ENCODE measurements at regions not wholly inside any gene's neighbourhood (a gene's known extent, or its start where the extent isn't known, plus 50 kb on each side); places are given as distances from the start of the nearest gene placed in this dataset.

- Histone ChIP-seq H3K36me3 (ENCODE audit: control insufficient read depth in 2 of 4, insufficient read depth in 4 of 4, low read length in 3 of 4) (no peaks in the 10 kb centered on the region; a peak in 1 of 8 replicates), H3K9ac (replicated peaks in 1 of 4; ENCODE audit: extremely low read depth in 1 of 4, low read depth in 3 of 4, low read length in 3 of 4) (no peak overlapping the region), H2AK5ac (ENCODE audit: low read depth, low read length) (no peak overlapping the region), H3K18ac (ENCODE audit: extremely low read depth, low read length) (no peak overlapping the region), H4K91ac (replicated peaks; ENCODE audit: insufficient read length, low read length) (no peak overlapping the region), H3K23ac (ENCODE audit: insufficient read length) (no peak overlapping the region), H3K4me1 (replicated peaks in 1 of 4; ENCODE audit: control insufficient read depth in 3 of 4, insufficient read depth in 4 of 4, low read length in 3 of 4) (no peaks in the 10 kb centered on the region), H2BK12ac (ENCODE audit: low read depth, low read length) (no peak overlapping the region), H3K4me2 (ENCODE audit: insufficient read depth in 1 of 2, low read depth in 2 of 2, low read length in 2 of 2) (no peak overlapping the region), H3K56ac (replicated peaks; ENCODE audit: insufficient read length, low read depth, low read length) (no peak overlapping the region), H3K14ac (ENCODE audit: insufficient read length) (no peak overlapping the region), H3K27me3 (replicated peaks in 1 of 4; ENCODE audit: control insufficient read depth in 3 of 4, extremely low read depth in 1 of 4, insufficient read depth in 3 of 4, low read length in 3 of 4) (no peaks in the 10 kb centered on the region; a peak in 1 of 7 replicates), H2BK120ac (replicated peaks; ENCODE audit: low read depth, low read length) (no peak overlapping the region), H4K20me1 (replicated peaks in 1 of 2; ENCODE audit: control insufficient read depth in 1 of 2, insufficient read depth in 2 of 2, low read length in 2 of 2) (no peaks in the 10 kb centered on the region), H2BK15ac (ENCODE audit: low read length) (no peak overlapping the region), H2AFZ (ENCODE audit: low read length) (no peak overlapping the region), H3K23me2 (ENCODE audit: low read depth, low read length) (no peaks in the 10 kb centered on the region), H2BK20ac (ENCODE audit: low read length) (no peak overlapping the region), H4K5ac (ENCODE audit: insufficient read length, low read depth, low read length) (no peak overlapping the region), H4K8ac (ENCODE audit: extremely low read depth, insufficient read depth, low read length) (no peak overlapping the region), H3K79me1 (ENCODE audit: low read depth, low read length) (no peaks in the 10 kb centered on the region), H2BK5ac (ENCODE audit: low read depth, low read length) (no peak overlapping the region), H3K9me3 (ENCODE audit: insufficient read depth in 2 of 2, low read depth in 1 of 2, low read length in 1 of 2) (0 out of 4 replicates have a peak, but pooled peaks cover 0 to 5% of the 10 kb centered on the region in 2 experiments), H3K79me2 (ENCODE audit: control insufficient read depth in 1 of 2, insufficient read depth in 2 of 2, low read length in 2 of 2) (no peaks in the 10 kb centered on the region), H3K4ac (replicated peaks; ENCODE audit: insufficient read length, low read depth, low read length) (no peak overlapping the region), H3K27ac (ENCODE audit: low read depth, low read length) (no peak overlapping the region), H3K4me3 (ENCODE audit: extremely low read depth in 1 of 4, insufficient read depth in 2 of 4, low read depth in 3 of 4, low read length in 4 of 4) (no peak overlapping the region)
- TF ChIP-seq HDAC2 (IDR thresholded peaks at IDR 0.05; ENCODE audit: borderline replicate concordance in 1 of 2, low read depth in 2 of 2, low read length in 2 of 2): no peak
- TF ChIP-seq BACH1 (IDR thresholded peaks at IDR 0.05; ENCODE audit: low read length): no peak
- ChIA-PET CTCF (ENCODE audit: partially characterized antibody) (interaction anchor here (0.6 to 1.3 kb wide), 3 partner anchors 18 to 102 kb away, joined by 3 to 4 read pairs (median 3); no protein-coding TSS in a partner anchor), POLR2A (ENCODE audit: partially characterized antibody) (no interaction called here)
- no peak for FAIRE-seq
- 87% methylated on average over 4 of the region's 4 CpGs; no CpG with 5 or more reads in 1 of the 2 experiments for WGBS, 2 experiments (ENCODE audit: extremely low coverage in 1 of 2, insufficient coverage in 1 of 2, insufficient read length in 1 of 2, insufficient replicate concordance in 2 of 2, low coverage in 1 of 2, low lambda C conversion rate in 2 of 2, missing lambda C conversion rate in 1 of 2)
- DNase-seq (ENCODE audit: low read depth in 1 of 2, low spot score in 2 of 2): no peak
Measured at GRCh38 chr20:40525351-40525750, 163.7 kb downstream of the MAFB start.
